Fibroblast of lung (primary cell): ENCODE measurements at regions not wholly inside any gene's neighbourhood (a gene's known extent, or its start where the extent isn't known, plus 50 kb on each side); places are given as distances from the start of the nearest gene placed in this dataset.

Experiments used
- DNase-seq, 2 donors: peaks; one replicate each; pipeline versions ENCODE4 v3.0.0 to v3.0.0-alpha.2; 2010; ENCODE audit warnings: low read depth in 2 of 2
- H2AFZ ChIP-seq: 2 replicates; pipeline ENCODE4 v1.5.1; 2012; ENCODE audit warnings: low read length, control low read depth, inconsistent platforms
- H3K27ac ChIP-seq: 2 replicates; pipeline ENCODE4 v1.5.1; 2011; ENCODE audit warnings: low read length, control low read depth; ENCODE audit not compliant: insufficient read depth
- H3K27me3 ChIP-seq: 2 replicates; pipeline ENCODE4 v1.5.1; 2011; ENCODE audit warnings: mild to moderate bottlenecking, low read length; ENCODE audit not compliant: control insufficient read depth, insufficient read depth
- H3K36me3 ChIP-seq: 2 replicates; pipeline ENCODE4 v1.5.1; 2011; ENCODE audit warnings: low read length; ENCODE audit not compliant: control insufficient read depth, insufficient read depth
- H3K4me1 ChIP-seq: 2 replicates; pipeline ENCODE4 v1.5.1; 2011; ENCODE audit warnings: low read length; ENCODE audit not compliant: control insufficient read depth, insufficient read depth; ENCODE audit errors: extremely low read depth
- H3K4me2 ChIP-seq: 2 replicates; pipeline ENCODE4 v1.5.1; 2011; ENCODE audit warnings: low read length, control low read depth; ENCODE audit not compliant: insufficient read depth; ENCODE audit errors: extremely low read depth
- H3K4me3 ChIP-seq, 4 experiments: fragments of 200-600 bp in 1 of 4; sonication (generic) in 1 of 4; replicated peaks in 1 of 4; 2 replicates each; pipeline ENCODE4 v1.5.1; 2011 to 2016; ENCODE audit warnings: low read length in 4 of 4, low read depth in 3 of 4, mild to moderate bottlenecking in 3 of 4, control low read depth in 2 of 4, inconsistent platforms in 1 of 4, mixed read lengths in 1 of 4; ENCODE audit not compliant: insufficient read depth in 1 of 4; ENCODE audit errors: control extremely low read depth in 1 of 4
- H3K79me2 ChIP-seq: 2 replicates; pipeline ENCODE4 v1.5.1; 2012; ENCODE audit warnings: mild to moderate bottlenecking, low read length, inconsistent platforms; ENCODE audit not compliant: control insufficient read depth, insufficient read depth
- H3K9ac ChIP-seq: 2 replicates; pipeline ENCODE4 v1.5.1; 2011; ENCODE audit warnings: mild to moderate bottlenecking, low read length, control low read depth; ENCODE audit not compliant: insufficient read depth
- H3K9me3 ChIP-seq: 2 replicates; pipeline ENCODE4 v1.5.1; 2012; ENCODE audit warnings: low read depth, low read length; ENCODE audit not compliant: control insufficient read depth, insufficient read depth
- H4K20me1 ChIP-seq: 2 replicates; pipeline ENCODE4 v1.5.1; 2011; ENCODE audit warnings: low read length; ENCODE audit not compliant: control insufficient read depth, insufficient read depth; ENCODE audit errors: extremely low read depth
- CTCF ChIP-seq, 2 donors: IDR thresholded peaks in 1 of 2; conservative IDR thresholded peaks in 1 of 2; 1 replicate in 1 of 2; 2 replicates in 1 of 2; pipeline ENCODE4 v1.5.1; 2011 to 2012; ENCODE audit warnings: low read length in 2 of 2, control low read depth in 1 of 2, inconsistent platforms in 1 of 2, low read depth in 1 of 2, mild to moderate bottlenecking in 1 of 2
- EZH2 ChIP-seq: IDR thresholded peaks from 2 replicates; pipeline ENCODE4 v1.5.1; 2012; ENCODE audit warnings: low read length, control low read depth, mild to moderate bottlenecking; ENCODE audit errors: missing control alignments

- Histone ChIP-seq H3K27ac (no peak overlapping the region), H3K9ac (no peak overlapping the region), H2AFZ (no peak overlapping the region), H3K4me2 (no peak overlapping the region), H3K27me3 (no peaks in the 10 kb centered on the region), H3K4me1 (no peaks in the 10 kb centered on the region), H3K36me3 (no peaks in the 10 kb centered on the region), H3K9me3 (no peaks in the 10 kb centered on the region), H3K4me3 (no peak overlapping the region), H4K20me1 (no peaks in the 10 kb centered on the region), H3K79me2 (no peaks in the 10 kb centered on the region)
- TF ChIP-seq EZH2 (no peak), CTCF (conservative IDR thresholded peaks at IDR 0.05 in 1 of 2, IDR thresholded peaks at IDR 0.05 in 1 of 2; ENCODE audit: low read depth in 1 of 2, low read length in 2 of 2) (no peak)
- DNase-seq = no peak
Observed at GRCh38 chr6:40340957-40341356, 246.2 kb downstream of the LRFN2 start.

GRCh38 chr6:40340196-40340595 lies 247.0 kb downstream of the LRFN2 start:
- Histone ChIP-seq H4K20me1 (no peaks in the 10 kb centered on the region), H3K9me3 (no peaks in the 10 kb centered on the region), H3K4me3 (no peak overlapping the region), H3K27me3 (no peaks in the 10 kb centered on the region), H3K9ac (no peak overlapping the region), H3K4me2 (no peak overlapping the region), H3K27ac (no peak overlapping the region), H3K79me2 (no peaks in the 10 kb centered on the region), H3K4me1 (no peaks in the 10 kb centered on the region), H3K36me3 (no peaks in the 10 kb centered on the region), H2AFZ (no peak overlapping the region)
- no peak for DNase-seq
- no peak for TF ChIP-seq EZH2
- TF ChIP-seq CTCF (conservative IDR thresholded peaks at IDR 0.05 in 1 of 2, IDR thresholded peaks at IDR 0.05 in 1 of 2; ENCODE audit: low read depth in 1 of 2, low read length in 2 of 2) = no peak

GRCh38 chr6:40338306-40338705 lies 248.9 kb downstream of the LRFN2 start:
- Histone ChIP-seq H4K20me1 (no peaks in the 10 kb centered on the region), H3K36me3 (no peaks in the 10 kb centered on the region), H3K27me3 (no peaks in the 10 kb centered on the region), H3K4me2 (no peak overlapping the region), H3K27ac (no peak overlapping the region), H3K4me1 (no peaks in the 10 kb centered on the region), H3K9ac (no peak overlapping the region), H3K79me2 (no peaks in the 10 kb centered on the region), H3K9me3 (no peaks in the 10 kb centered on the region), H3K4me3 (no peak overlapping the region), H2AFZ (no peak overlapping the region)
- DNase-seq = no peak
- TF ChIP-seq EZH2 = no peak
- TF ChIP-seq CTCF (conservative IDR thresholded peaks at IDR 0.05 in 1 of 2, IDR thresholded peaks at IDR 0.05 in 1 of 2; ENCODE audit: low read depth in 1 of 2, low read length in 2 of 2) = no peak
